Activated CD4-positive, alpha-beta T cell treated with anti-CD3 and anti-CD28 coated beads, Interleukin-2, amount 50 U/mL, for 24 hours (primary cell): ENCODE measurements at regions not wholly inside any gene's neighbourhood (a gene's known extent, or its start where the extent isn't known, plus 50 kb on each side); places are given as distances from the start of the nearest gene placed in this dataset.

Experiments
- DNase-seq, 2 donors: peaks; one replicate each; pipeline ENCODE4 v3.0.0-alpha.2; 2020; ENCODE audit warnings: low read depth in 1 of 2, low spot score in 1 of 2

DNA sequence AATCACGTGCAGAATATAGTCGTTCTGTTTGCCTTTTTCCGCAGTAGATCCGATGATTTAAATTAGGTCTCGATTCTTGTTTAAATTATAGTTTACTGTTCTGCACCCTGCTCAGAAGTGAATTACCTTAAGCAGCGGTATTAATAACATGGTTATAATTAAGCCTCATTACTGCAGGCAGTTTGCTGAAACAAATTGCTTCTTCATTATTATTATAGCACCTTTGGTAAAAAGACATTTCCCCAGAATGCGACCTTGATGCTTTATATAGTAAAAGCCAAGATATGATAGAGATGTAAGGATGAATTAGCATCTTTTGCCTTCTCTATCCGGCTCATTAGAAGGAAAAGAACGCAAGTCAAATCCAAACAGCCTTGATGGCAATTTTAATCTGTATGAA is 625.2 kb upstream of the CADM1 start:
- no peak for DNase-seq

GRCh38 chr11:116126562-116126961 is 622.3 kb upstream of the CADM1 start:
- no peak for DNase-seq

DNA sequence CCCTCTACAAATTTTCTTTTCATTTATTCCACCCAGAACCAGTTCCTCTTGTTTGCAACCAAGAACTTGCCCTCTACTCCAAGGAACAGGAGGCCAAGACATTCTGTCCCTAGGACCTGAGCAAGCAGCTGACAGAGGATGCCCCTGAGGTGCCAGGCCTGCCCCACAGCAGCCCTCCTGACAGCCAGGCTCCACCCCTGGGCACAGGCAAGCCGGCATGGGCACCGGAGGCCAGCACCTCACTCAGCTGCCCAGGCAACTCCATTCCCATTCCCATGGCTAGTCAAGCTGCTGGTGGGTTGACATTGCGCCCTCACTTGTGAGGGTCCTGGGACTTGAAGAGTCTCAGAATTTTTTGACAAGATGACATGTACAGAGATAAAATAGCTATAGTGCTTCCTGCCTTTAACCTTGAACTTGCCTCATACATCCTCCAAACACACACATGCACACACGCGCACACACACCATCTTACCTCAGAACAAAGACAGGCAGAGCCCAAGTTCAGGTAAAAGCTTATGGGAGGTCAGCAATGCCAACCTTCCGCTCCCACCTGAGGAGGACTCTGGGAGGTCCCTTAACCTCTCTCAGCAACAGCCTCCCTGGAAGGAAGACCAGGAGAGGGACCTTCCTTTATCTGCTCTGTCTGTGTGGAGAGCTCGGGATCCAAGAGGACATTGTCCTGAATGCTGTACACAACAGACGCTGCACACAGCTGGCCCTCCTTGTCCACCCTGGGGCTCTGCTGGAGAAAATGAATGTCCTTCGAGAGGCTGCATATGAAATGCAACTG is 620.9 kb upstream of the CADM1 start:
- no peak for DNase-seq

GRCh38 chr11:116123739-116124138 is 619.5 kb upstream of the CADM1 start:
- DNase-seq: no peak

DNA sequence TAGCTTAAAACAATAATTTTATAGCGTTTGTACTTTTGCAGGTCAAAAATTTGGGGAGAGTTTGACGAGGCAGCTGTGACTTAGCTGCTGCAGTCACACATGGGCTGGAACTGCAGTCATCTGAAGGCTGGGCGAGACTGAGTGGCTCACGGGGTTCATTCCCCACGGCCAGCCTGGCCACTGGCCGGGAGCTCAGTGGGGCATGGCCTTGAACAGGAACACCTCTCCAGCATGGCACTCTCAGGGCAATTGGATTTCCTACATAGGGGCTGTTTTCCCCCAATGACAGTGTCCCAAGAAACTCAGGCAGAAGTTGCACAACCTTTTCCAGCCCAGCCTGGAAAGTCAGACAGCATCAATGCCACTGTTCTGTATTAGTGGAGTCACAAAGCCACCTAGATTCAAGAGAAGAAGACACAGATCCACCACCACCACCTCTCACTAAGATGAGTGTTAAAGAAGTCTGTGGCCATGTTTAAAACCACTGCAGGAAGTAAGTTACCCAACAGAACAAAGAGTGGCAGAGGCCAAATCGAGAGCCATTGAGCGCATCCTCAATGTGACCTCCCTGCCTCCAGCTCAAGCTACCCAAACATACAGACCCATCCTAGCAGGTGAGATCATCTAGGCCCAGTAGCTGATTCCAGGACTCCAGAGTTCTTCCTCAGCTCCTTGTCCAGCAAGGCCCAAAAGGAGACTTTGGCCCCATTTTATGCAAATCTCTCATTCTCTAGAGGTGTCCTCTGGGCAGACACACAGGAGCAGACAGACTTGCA is 618.7 kb upstream of the CADM1 start:
- DNase-seq: no peak

GRCh38 chr11:116119158-116119557 is 614.9 kb upstream of the CADM1 start:
- DNase-seq: no peak

DNA sequence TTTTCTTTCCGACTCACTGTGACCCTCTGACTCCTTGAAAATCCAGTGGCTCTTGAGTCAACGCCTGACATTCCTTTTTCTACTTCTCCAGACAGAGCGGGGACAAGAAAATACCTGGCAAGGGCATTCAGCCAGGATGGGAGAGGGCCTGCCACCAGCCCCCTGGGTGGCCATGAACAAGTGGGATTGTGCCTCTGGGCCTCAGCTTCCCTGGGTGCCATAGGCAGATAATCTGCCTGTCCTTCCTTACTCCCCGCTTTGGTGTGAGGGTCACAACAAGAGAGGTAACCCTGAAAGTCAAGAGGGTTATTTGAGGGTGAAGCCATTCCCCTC is 613.9 kb upstream of the CADM1 start:
- DNase-seq: no peak

DNA sequence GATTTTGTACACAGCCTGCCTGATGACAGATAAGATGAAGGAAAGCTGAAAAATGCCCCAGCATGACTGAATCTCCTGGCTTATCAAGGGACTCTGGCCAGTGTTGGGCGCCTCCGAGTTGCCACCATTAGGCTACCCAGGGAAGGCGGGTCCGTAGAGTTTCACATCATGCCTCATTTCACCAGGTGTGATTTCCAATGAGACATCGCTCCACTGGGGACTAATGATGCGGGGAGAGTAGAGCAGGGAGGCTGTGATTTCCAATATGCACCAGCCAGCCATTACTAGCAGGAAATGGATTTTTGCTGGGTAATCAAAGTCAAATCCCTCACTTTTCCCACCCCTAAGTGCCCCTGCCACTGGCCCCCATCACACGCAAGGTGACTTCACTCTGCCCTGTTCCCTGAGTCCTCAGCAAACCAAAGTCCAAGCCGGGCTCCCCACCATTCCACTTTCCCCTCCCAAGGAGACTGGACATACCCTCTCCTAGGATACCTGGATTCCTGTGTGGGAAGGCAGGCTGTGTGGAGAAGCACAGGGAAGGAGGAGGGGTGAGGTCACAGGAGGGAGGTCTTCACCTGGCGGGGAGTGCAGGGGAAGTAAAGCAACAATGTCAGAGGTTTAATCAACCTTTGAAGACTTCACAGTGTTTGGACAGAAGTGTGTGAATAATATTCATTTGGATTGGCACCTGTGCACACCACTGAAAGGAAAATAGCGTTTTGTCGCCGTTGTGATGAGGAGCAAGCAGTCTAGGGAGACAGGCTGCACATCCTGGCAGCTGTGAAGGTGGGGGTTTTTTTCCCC is 613.3 kb upstream of the CADM1 start:
- no peak for DNase-seq

DNA sequence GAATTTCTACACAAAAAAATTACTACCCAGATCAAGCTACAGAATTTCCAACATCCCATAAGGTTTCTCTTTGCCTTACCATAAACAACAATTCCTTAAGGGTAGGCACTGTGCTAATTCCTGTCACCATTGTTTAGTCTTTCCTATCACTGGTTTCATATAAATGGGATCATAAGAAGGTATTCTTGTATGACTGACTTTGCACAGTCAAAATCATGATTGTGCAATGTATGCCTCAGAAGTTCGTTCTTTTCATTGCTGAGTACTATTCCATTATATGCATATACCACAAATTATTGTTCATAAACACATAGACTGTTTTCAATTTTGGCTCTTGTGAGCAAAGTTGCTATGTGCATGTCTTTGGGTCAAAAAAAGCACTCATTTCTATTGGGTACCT is 611.6 kb upstream of the CADM1 start:
- no peak for DNase-seq

- no peak for DNase-seq
These were observed 610.0 kb upstream of the CADM1 start for GRCh38 chr11:116114198-116114651.

- DNase-seq: no peak
These were observed 608.1 kb upstream of the CADM1 start for GRCh38 chr11:116112087-116112935.

DNA sequence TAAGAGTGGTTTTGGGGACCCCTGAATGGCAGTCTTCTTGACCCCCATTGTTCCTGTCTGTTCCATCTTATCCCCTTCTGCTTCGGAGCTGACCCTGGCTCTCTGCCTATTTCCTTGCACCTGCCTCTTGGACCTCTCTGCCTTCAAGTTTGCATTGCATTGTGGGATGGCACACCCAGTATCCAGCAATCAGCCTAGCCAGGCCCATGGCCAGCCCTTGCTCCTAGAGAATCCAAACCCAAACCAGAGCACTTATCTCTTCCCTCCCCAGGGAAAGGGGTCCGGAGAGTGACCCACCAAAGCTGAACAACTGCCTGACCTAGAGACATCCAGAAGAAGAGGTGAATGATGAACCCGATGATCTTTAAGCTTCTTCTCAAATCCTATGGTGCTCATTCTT is 607.3 kb upstream of the CADM1 start:
- DNase-seq: no peak

DNA sequence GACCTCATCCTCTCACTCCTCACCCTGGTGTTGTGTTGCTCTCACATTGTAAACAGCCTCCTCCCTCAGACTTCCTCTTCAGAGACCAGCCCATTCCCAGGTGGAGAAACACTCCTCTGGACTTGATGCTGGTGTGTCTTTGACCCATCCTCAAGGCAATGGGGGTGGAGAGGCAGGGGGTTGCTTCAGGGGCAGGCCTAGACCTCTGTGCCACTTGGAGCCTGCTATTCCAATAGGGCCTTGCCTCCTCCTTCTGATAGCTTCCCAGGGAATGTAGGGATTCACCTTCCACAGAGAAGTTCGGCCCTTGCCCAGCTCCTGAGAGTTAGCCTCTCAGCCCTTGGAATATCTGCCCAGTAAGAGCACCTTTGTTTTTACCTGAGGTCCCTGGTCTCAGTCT is 606.6 kb upstream of the CADM1 start:
- DNase-seq: no peak

DNA sequence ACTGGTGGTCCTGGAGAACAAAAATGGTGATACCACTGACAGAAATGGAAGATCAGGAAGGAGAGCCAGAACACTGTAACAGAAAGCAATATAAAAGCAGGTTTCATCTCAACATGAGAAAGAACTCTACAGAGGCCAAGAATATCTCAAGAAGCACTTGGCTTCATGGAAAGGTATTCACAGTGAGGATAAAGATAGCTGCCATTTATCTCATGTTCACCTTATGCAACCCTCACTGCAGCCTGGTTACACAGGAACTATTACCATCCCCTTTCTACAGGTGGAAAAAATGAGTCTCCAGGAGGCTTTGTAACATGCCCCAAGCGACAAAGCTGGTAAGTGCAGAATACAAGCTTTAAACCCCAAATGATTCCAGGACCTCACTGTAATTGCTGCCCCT is 606.1 kb upstream of the CADM1 start:
- DNase-seq: no peak

- no peak for DNase-seq
These were observed 605.0 kb upstream of the CADM1 start for GRCh38 chr11:116109228-116109627.

GRCh38 chr11:116108161-116108560 is 603.9 kb upstream of the CADM1 start:
- no peak for DNase-seq

DNA sequence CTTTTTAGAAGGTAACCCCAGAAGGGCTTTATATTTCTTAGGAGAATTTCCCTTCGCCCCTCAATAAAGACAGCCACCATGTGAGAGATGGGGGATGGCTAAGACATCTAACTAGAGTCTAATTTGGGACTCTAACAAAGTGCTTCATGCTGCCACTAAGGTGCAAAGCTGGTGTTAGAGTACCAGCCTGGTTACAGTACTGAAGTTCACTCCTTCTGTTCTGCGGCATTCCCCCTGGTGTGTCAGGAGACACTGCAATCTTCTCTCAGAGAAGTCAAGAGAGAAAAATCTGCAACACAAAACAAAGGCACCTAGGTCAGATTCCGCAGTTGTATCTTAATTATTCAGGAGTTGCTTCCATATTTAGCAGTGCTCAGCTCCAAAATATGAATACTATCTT is 603.0 kb upstream of the CADM1 start:
- no peak for DNase-seq

GRCh38 chr11:116104498-116105174 is 600.4 kb upstream of the CADM1 start:
- no peak for DNase-seq

GRCh38 chr11:116101902-116102301 is 597.7 kb upstream of the CADM1 start:
- no peak for DNase-seq

GRCh38 chr11:116100016-116100415 is 595.8 kb upstream of the CADM1 start:
- no peak for DNase-seq
